ENCODE measurements at regions not wholly inside any gene's neighbourhood (a gene's known extent, or its start where the extent isn't known, plus 50 kb on each side); places are given as distances from the start of the nearest gene placed in this dataset.

DNA sequence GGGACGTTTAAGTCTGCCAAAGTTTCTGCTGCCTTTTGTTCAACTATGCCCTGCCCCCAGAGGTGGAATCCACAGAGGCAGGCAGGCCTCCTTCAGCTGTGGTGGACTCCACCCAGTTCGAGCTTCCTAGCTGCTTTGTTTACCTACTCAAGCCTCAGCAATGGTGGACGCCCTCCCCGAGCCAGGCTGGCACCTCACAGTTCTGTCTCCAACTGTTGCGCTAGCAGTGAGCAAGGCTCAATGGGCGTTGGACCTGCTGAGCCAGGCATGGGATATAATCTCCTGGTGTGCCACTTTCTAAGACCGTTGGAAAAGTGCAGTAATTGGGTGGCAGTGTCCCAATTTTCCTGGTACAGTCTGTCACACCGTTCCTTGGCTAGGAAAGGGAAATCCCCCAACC, 444.7 kb downstream of the FLRT2 start:
- H3K27me3 ChIP-seq = no peaks in the 10 kb centered on the region
- WGBS, 2 donors = 68 to 81% methylated on average over 8 of the region's 8 CpGs
- no peak overlapping the region for H3K27ac ChIP-seq
- DNase-seq (peak in 1 of 6 donors; percentile 24), FAIRE-seq (no peak), ATAC-seq (no peak)
- no peak overlapping the region for H3K4me3 ChIP-seq
- intact Hi-C loops (cut with DNase I) = no loop called here
- H3K9me3 ChIP-seq = no peaks in the 10 kb centered on the region
- H3K36me3 ChIP-seq = no peaks in the 10 kb centered on the region
- H3K4me1 ChIP-seq = no peaks in the 10 kb centered on the region
- TF ChIP-seq, protein P1, sequence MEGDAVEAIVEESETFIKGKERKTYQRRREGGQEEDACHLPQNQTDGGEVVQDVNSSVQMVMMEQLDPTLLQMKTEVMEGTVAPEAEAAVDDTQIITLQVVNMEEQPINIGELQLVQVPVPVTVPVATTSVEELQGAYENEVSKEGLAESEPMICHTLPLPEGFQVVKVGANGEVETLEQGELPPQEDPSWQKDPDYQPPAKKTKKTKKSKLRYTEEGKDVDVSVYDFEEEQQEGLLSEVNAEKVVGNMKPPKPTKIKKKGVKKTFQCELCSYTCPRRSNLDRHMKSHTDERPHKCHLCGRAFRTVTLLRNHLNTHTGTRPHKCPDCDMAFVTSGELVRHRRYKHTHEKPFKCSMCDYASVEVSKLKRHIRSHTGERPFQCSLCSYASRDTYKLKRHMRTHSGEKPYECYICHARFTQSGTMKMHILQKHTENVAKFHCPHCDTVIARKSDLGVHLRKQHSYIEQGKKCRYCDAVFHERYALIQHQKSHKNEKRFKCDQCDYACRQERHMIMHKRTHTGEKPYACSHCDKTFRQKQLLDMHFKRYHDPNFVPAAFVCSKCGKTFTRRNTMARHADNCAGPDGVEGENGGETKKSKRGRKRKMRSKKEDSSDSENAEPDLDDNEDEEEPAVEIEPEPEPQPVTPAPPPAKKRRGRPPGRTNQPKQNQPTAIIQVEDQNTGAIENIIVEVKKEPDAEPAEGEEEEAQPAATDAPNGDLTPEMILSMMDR (IDR thresholded peaks at IDR 0.05) = no peak

DNA sequence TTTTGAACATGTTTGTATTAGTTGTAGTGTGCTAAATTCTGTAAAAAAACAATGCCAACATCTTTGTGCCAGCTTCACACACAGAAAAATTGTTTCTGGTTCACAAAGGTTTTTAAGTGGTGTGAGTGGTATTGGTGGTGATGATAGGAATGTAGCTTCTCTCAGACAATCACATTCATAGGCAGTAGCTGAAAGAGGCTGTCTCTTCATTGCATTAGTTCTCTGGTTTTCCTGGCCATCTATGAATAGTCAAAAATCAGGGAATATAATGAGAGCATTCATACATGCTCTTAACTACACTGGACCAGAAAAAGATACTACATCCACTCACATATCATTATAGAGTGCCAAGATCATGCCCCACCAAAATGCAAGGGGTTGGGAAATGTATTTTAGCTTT, 433.5 kb downstream of the FLRT2 start:
- TF ChIP-seq, protein P1 (IDR thresholded peaks at IDR 0.05) = no peak
- DNase-seq (no peak), FAIRE-seq (no peak), ATAC-seq (no peak)
- H3K9me3 ChIP-seq = no peaks in the 10 kb centered on the region
- no peaks in the 10 kb centered on the region for H3K4me1 ChIP-seq
- no peak overlapping the region for H3K27ac ChIP-seq
- H3K36me3 ChIP-seq = no peaks in the 10 kb centered on the region
- intact Hi-C loops (cut with DNase I) = no loop called here
- no peaks in the 10 kb centered on the region for H3K27me3 ChIP-seq
- H3K4me3 ChIP-seq = no peak overlapping the region

DNA sequence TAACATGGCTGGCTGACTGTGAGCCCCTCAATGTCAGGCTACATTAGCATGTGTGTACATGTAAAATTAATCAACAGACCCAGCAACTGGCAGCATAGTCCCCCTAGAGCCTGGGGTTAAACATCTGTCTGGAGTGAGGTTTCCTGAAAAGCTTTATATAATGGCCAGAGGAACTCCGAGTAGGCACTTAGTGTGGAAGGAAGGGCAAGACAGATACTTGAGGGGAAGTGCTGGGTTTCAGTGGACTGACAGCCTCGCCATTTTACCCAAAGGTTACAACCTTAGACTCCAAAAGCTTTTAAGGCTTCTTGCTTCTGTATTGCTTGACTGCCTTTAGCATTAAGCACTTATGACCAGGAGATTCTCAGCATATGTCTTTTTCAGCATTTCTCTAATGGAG, 430.8 kb downstream of the FLRT2 start:
- no peak overlapping the region for H3K4me3 ChIP-seq
- no peaks in the 10 kb centered on the region for H3K27me3 ChIP-seq
- intact Hi-C loops (cut with DNase I) = no loop called here
- H3K27ac ChIP-seq = no peak overlapping the region
- no peaks in the 10 kb centered on the region for H3K36me3 ChIP-seq
- no peaks in the 10 kb centered on the region for H3K9me3 ChIP-seq
- no peaks in the 10 kb centered on the region for H3K4me1 ChIP-seq
- FAIRE-seq = no peak
- TF ChIP-seq, protein P1 (IDR thresholded peaks at IDR 0.05) = no peak
- WGBS, 2 donors = 55 to 64% methylated on average over 2 of the region's 2 CpGs
- no peak for DNase-seq
- ATAC-seq = no peak

DNA sequence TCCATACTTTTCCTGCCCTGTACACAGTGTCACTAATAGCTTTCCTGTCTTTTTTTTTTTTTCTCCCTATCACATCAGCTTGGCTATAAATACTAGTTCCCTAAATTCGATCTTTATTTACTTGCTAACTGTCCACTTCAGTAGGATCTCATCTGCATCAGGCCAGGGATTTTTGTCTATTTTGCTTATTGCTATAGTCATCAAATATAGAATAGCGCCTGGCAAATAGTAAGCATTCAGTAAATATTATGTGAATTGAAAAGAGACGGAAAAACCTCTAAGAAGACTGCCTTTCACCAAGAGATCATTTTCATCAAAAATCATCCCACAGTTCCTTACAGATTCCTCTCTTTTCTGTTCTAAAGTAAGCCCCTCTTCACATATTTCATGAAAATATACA, 429.1 kb downstream of the FLRT2 start:
- DNase-seq = no peak
- Histone ChIP-seq H3K27me3 (no peaks in the 10 kb centered on the region), H3K36me3 (no peaks in the 10 kb centered on the region), H3K27ac (no peak overlapping the region), H3K4me3 (no peak overlapping the region), H3K9me3 (no peaks in the 10 kb centered on the region), H3K4me1 (no peaks in the 10 kb centered on the region)
- no peak for ATAC-seq
- TF ChIP-seq, protein P1 (IDR thresholded peaks at IDR 0.05) = no peak
- FAIRE-seq = no peak
- intact Hi-C loops (cut with DNase I) = no loop called here
- 78 to 88% methylated on average over 3 of the region's 3 CpGs for WGBS, 2 donors

DNA sequence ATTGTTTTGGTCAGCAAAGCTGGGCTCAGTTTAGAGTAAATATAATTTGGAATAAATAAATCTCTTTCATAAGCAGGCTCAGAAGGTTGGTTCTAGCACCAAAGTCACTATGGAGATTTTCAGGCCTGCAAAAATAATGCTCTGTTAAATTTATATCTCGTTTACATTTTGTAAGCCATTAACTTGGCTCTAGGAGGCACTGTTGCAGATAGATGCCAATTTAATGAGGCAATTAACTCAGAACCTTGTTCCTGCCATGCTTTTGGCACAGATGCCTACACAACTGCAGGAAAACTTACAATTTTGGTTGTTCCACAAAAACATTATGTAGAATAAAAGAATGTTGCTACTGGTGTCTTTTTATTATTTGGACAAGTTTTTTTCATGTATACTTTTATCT, 428.1 kb downstream of the FLRT2 start:
- ATAC-seq (no peak), DNase-seq (no peak), FAIRE-seq (no peak)
- Histone ChIP-seq H3K4me1 (no peaks in the 10 kb centered on the region), H3K27ac (no peak overlapping the region), H3K4me3 (no peak overlapping the region), H3K36me3 (no peaks in the 10 kb centered on the region), H3K9me3 (no peaks in the 10 kb centered on the region), H3K27me3 (no peaks in the 10 kb centered on the region)
- TF ChIP-seq, protein P1 (IDR thresholded peaks at IDR 0.05) = no peak
- intact Hi-C loops (cut with DNase I) = no loop called here
- WGBS, 2 donors = 15 to 19% methylated on average over 1 of the region's 1 CpG
